GM18519 (cell line): ENCODE measurements at regions not wholly inside any gene's neighbourhood (a gene's known extent, or its start where the extent isn't known, plus 50 kb on each side); places are given as distances from the start of the nearest gene placed in this dataset.
"Not testable (repeated sequence)": the region's sequence is repeated elsewhere in the genome, so short reads cannot be mapped to it uniquely, and the experiment has no call there.

Experiments used
- ATAC-seq: cut with Tn5 transposase; IDR thresholded peaks from one replicate; pipeline ENCODE4 v1.9.1; 2021; ENCODE audit warnings: mild to moderate bottlenecking, moderate library complexity; ENCODE audit not compliant: unreplicated experiment, low FRiP score

DNA sequence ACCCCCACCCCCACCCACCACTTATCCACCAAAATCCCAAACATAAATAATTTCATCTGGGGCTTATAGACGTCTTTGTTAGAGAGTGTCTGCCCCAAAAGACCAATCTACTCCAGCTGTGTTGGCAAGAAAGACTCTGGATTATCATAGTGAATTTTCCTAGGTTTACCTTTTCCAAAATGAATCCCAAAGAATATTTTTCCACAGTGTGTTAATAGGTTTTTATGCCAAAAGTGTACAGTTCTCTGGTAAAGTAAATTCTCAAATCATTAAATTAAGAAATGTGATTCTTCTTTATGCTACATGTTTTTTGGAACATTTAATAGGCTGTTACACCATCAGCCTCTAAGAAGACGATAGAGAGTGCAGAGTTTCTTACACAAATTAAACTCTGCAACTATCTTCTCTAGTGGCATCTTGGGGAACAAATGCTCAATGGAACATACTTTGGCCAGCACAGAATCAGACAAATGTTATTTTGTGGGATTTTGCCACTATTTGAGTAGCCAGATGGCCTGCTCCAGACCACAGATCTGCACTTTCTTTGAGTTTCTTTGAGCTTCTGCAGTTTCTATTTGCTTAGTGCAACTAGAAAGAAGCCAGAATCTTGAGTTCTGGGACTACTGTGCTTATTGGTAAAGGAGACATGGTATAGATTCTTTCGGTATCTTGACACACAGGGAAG is 206.0 kb downstream of the KIT start:
- no peak for ATAC-seq

- ATAC-seq, result no peak
These were observed 203.4 kb downstream of the KIT start for GRCh38 chr4:54861201-54861600.

GRCh38 chr4:54855191-54855854 is 197.6 kb downstream of the KIT start:
- no peak for ATAC-seq

- no peak for ATAC-seq
These were observed 194.8 kb downstream of the KIT start for GRCh38 chr4:54852602-54853001.

DNA sequence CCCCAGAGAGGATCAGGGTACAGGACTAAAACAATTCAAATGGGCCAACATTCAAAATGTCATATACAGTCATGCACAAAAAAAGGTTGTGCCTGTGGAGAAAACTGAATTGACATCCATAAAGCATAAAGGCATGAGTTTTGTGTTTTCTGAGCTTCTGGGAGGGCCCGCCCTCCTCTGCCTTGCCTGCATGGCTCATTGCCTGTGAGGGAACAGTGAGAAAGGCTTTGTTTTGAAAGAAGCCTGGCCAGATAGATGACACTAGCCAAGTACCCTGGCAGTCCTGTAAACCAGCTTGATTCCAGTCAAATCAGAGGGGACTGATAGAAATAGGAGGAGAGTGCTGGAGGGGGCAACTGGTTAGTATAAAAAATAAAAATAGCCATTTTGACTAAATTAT is 194.3 kb downstream of the KIT start:
- no peak for ATAC-seq

GRCh38 chr4:54844911-54845310 is 187.2 kb downstream of the KIT start:
- ATAC-seq, result no peak

GRCh38 chr4:54843946-54844345 is 186.2 kb downstream of the KIT start:
- no peak for ATAC-seq

GRCh38 chr4:54843106-54843505 is 185.3 kb downstream of the KIT start:
- ATAC-seq, result no peak

DNA sequence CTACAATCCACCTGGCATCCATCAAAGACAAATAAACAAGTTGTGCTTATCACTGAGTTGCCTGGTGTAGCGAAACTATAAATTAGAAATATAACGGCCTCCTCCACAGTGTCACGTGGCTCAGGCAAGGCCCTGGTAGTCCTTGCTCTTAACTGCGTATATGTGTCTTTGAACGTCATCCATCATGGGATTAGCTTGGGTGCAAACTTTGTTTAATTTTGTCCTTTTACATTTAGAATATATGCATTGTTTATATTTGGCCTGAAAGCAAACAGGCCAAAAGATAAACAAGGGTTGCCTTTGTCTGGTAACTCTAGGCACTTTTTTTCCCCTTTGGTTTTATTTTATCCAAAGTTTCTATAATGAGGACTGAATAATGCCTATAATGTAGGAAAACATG is 184.9 kb downstream of the KIT start:
- ATAC-seq, result no peak

DNA sequence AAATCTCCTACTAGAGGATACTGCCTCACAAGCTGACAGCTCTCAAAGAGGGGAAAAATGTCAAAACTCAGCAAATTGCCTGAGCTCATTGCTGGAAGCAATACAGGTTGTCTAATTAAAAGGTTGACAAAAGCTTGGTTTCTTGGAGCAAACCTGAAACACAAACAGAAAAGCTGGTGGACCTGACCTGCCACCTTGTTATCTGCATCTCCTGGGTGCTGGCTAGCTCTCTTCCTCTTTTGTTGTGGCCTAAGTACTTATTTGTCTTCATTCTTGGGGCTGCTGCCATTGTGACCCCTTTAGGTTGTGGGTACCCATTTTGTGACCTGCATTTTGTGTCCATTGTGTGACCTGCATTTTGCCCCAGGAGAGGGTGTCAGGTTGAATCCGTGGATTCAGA is 184.5 kb downstream of the KIT start:
- no peak for ATAC-seq

DNA sequence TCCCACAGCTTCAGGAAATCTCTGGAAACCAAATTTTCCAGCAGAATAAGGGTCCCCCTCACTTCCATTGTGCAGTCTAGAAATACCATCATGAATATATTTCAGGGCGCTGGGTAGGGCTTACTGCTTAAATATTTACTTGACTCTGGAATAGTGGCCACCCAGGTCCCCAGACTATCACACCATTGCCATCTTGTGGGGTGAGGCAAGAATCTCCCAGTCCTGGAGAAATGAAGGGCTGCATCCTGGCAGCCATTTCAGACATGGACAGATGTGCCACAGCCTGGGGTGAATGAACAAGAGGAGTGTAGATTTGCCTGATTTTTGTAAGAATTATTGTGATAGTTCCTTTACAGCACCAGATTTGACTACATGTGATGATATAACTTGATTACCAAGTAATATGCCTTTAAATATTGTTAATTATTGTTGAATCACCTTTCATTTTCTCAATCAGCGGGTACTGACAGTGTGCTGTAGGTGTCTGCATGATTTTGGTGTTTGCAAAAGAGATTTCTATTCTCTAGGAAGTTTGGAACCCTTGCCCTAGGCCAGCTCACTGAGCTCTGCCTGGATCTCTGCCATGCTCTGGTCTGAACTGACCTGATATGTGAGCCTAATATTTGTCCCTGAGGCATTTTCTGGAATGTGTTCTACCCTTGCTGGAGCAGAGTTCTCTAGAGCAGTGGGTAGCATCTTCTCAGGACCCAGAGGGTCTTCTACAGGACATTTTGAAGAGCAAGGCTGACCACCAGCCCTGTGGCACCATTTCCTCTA is 183.4 kb downstream of the KIT start:
- no peak for ATAC-seq

DNA sequence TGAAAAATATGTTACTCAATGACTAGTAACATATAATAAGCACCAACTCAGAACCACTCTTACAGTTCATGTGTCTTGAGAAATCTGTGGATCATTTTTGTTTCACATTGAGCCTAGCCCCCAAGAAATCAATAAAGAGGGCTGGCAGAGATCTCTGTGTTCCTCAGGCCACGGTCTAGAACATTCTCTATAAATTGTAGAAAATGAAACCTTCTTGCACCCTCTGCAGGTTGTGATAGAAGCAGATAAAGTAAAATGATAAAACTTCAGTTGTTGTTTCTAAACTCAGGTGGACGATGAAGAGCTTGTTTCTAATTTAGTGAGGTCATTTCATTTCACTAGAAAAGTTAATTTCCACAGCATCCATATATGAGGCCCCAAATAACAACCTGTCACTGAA is 182.7 kb downstream of the KIT start:
- ATAC-seq, result no peak

- no peak for ATAC-seq
These were observed 180.5 kb downstream of the KIT start for GRCh38 chr4:54838301-54838700.

GRCh38 chr4:54837576-54838140 is 179.9 kb downstream of the KIT start:
- ATAC-seq, result no peak

DNA sequence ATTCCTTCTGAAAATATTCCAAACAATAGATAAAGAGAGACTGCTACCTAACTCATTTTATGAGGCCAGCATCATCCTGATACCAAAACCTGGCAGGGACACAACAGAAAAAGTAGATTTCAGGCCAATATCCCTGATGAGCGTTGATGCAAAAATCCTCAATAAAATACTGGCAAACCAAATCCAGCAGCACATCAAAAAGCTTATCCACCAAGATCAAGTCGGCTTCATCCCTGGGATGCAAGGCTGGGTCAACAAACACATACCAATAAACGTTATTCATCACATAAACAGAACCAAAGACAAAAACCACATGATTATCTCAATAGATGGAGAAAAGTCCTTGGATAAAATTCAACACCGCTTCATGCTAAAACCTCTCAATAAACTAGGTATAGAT is 170.6 kb downstream of the KIT start:
- ATAC-seq, result not testable (repeated sequence)

DNA sequence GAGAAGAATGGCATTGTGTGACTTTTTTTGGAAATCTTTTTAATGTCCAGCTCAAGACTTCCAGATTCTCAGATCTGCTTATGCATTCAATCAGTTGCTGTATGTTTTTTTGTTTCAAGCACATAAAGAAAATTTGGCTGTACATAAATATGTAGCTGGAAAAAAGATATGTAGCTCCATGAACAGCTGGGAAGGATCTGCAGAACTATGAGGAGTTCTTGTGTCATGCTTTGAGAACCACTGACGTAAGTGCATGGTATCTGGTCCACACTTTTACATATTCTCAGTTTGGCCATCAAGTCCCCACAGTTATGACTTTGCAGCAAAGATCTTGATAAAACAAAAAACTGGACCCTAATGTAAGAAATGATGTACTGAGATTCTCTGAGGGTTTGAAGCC is 165.9 kb downstream of the KIT start:
- ATAC-seq, result no peak

DNA sequence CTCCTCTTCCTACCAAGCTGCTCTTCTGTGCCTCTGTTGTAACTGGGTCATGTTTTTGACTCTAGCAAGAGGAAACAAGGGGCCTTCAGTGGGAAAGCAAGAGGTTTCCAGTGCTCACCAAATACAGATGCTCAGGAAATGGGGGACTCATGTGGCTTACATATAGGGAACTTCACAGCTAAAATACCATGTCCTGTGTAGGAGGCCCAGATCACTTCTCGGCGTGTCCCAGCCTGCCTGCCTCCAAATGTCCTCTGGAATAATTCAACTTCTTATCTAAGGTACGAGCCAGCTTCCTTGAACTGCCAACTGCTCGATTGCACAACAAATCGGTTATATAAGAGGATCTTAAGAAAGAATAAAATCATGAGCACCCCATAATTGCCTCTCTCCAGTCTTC is 161.3 kb downstream of the KIT start:
- no peak for ATAC-seq

- no peak for ATAC-seq
These were observed 160.7 kb downstream of the KIT start for GRCh38 chr4:54818481-54818880.

DNA sequence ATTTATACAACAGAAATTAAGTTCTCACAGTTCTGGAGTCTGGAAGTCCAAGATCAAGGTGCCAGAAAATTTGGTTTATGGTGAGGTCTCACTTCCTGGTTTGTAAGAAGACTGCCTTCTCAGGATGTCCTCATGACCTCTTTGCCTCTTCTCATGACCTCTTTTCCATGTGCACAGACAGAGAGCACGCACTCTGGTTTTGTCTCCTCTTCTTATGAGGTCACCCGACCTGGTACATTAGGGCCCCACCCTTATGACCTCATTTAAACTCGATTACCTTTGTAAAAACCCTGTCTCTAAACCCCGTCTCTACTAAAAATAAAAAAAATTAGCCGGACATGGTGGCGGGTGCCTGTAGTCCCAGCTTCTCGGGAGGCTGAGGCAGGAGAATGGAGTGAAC is 155.9 kb downstream of the KIT start:
- ATAC-seq, result no peak

- no peak for ATAC-seq
These were observed 148.6 kb downstream of the KIT start for GRCh38 chr4:54806351-54806750.

GRCh38 chr4:54802336-54802735 is 144.6 kb downstream of the KIT start:
- ATAC-seq, result no peak
